Left lung (tissue), 4 donors: ENCODE measurements at regions not wholly inside any gene's neighbourhood (a gene's known extent, or its start where the extent isn't known, plus 50 kb on each side); places are given as distances from the start of the nearest gene placed in this dataset.

Source experiments
- ATAC-seq: fragments of 200-7000 bp; cut with Tn5 transposase; one replicate; pipeline ENCODE4 v1.9.1; 2020; ENCODE audit warnings: moderate library complexity
- DNase-seq, 4 donors: peaks; one replicate each; pipeline ENCODE4 v3.0.0-alpha.2; 2013 to 2020
- H3K27ac ChIP-seq, 2 donors: fragments of 200-600 bp; sonication (generic) in 1 of 2; one replicate each; pipeline versions ENCODE4 v1.5.0 to v1.8.0; 2020 to 2021
- H3K27me3 ChIP-seq, 2 donors: fragments of 200-600 bp; sonication (generic) in 1 of 2; one replicate each; pipeline versions ENCODE4 v1.5.0 to v1.8.0; 2020 to 2021
- H3K36me3 ChIP-seq, 2 donors: fragments of 200-600 bp; sonication (generic) in 1 of 2; one replicate each; pipeline versions ENCODE4 v1.5.0 to v1.8.0; 2020 to 2021
- H3K4me1 ChIP-seq, 2 donors: fragments of 200-600 bp; one replicate each; pipeline ENCODE4 v1.8.0; 2021
- H3K4me3 ChIP-seq, 2 donors: fragments of 200-600 bp; sonication (generic) in 1 of 2; one replicate each; pipeline versions ENCODE4 v1.5.0 to v1.8.0; 2020 to 2021; ENCODE audit warnings: mild to moderate bottlenecking in 1 of 2
- H3K9me3 ChIP-seq, 2 donors: fragments of 200-600 bp; sonication (generic) in 1 of 2; one replicate each; pipeline versions ENCODE4 v1.5.0 to v1.8.0; 2020 to 2021
- CTCF ChIP-seq, 2 donors: fragments of 200-600 bp; sonication (generic) in 1 of 2; IDR thresholded peaks; one replicate each; pipeline versions ENCODE4 v1.5.0 to v1.8.0; 2021; ENCODE audit warnings: antibody characterized with exemption in 2 of 2
- intact Hi-C, 2 donors: fragments of 100-400 bp; cut with DNase I; formaldehyde crosslinking; loops; one replicate each; pipeline versions ENCODE4 v1.11.2 to v1.14.2; 2022
- donor health status: DM: no; HTN: yes; CAD: no.
- donor health status: DM: no; HTN: no; CAD: no.

GRCh38 chr9:106120071-106120470 is 425.7 kb downstream of the TMEM38B start:
- Histone ChIP-seq H3K27me3 (no peaks in the 10 kb centered on the region), H3K4me3 (no peak overlapping the region), H3K9me3 (peaks cover 0 to 3% of the 10 kb centered on the region in 2 donors), H3K4me1 (no peaks in the 10 kb centered on the region), H3K27ac (no peak overlapping the region), H3K36me3 (no peaks in the 10 kb centered on the region)
- intact Hi-C loops, result no loop called here
- ATAC-seq, result no peak
- DNase-seq, result peak in 1 of 4 donors; percentile 49
- no peak for TF ChIP-seq CTCF (IDR thresholded peaks at IDR 0.05)

DNA sequence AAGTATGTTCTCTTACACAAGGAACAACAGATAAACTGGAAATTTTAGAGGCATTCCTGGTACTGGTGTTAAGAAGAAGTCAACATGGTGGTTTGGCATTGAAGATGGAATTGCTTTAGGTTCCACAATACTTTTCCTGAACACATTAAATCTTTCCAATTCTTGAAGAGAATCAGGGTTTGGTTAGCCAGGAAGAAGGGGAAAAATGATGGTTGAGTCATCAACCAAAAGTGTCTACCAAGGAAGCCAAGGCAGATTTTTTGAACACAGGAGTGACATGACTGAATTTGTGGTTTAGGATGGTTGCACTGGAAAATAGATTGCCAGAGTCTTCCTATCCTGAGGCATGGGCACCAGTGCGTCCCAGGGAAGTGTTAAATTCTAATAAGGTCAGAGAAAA is 433.4 kb downstream of the TMEM38B start:
- no peaks in the 10 kb centered on the region for H3K4me1 ChIP-seq
- H3K9me3 ChIP-seq, result peaks cover 0 to 13% of the 10 kb centered on the region in 2 donors
- TF ChIP-seq CTCF (IDR thresholded peaks at IDR 0.05), result no peak
- no peak overlapping the region for H3K4me3 ChIP-seq
- ATAC-seq (no peak), DNase-seq (no peak)
- no peak overlapping the region for H3K27ac ChIP-seq
- intact Hi-C loops, result no loop called here
- no peaks in the 10 kb centered on the region for H3K36me3 ChIP-seq
- H3K27me3 ChIP-seq, result no peaks in the 10 kb centered on the region

DNA sequence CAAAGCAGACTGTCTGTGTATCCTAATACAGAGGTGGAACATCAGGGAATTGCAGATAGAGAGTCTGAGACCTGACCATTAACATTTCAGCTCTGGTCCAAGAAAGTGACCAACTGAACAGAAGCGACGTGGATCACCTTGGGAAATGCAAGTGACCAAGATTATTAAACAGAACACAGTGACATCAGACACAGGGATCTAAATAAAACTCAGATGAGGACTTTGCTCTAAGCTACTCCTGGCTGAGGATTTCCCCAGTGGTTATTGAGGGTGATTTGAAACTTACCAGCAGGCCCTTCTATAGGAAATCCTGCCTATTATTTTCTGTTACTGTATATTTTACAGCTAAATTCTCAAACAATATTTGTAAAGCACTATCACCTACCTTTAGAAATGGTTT is 436.0 kb downstream of the TMEM38B start:
- H3K4me1 ChIP-seq, result no peaks in the 10 kb centered on the region
- H3K27me3 ChIP-seq, result no peaks in the 10 kb centered on the region
- intact Hi-C loops, result no loop called here
- ATAC-seq (no peak), DNase-seq (no peak)
- H3K36me3 ChIP-seq, result no peaks in the 10 kb centered on the region
- H3K4me3 ChIP-seq, result no peak overlapping the region
- no peak for TF ChIP-seq CTCF (IDR thresholded peaks at IDR 0.05)
- no peak overlapping the region for H3K27ac ChIP-seq
- H3K9me3 ChIP-seq, result peaks cover 0 to 10% of the 10 kb centered on the region in 2 donors

- intact Hi-C loops, result no loop called here
- Histone ChIP-seq H3K27ac (no peak overlapping the region), H3K4me1 (no peaks in the 10 kb centered on the region), H3K27me3 (no peaks in the 10 kb centered on the region), H3K4me3 (no peak overlapping the region), H3K9me3 (peaks cover 0 to 2% of the 10 kb centered on the region in 2 donors), H3K36me3 (no peaks in the 10 kb centered on the region)
- DNase-seq (no peak), ATAC-seq (no peak)
- TF ChIP-seq CTCF (IDR thresholded peaks at IDR 0.05), result no peak
Measured at GRCh38 chr9:106143781-106144180, 449.4 kb downstream of the TMEM38B start.

GRCh38 chr9:106146066-106146840 is 451.9 kb downstream of the TMEM38B start:
- Histone ChIP-seq H3K27ac (no peak overlapping the region), H3K27me3 (no peaks in the 10 kb centered on the region), H3K9me3 (peaks cover 0 to 2% of the 10 kb centered on the region in 2 donors), H3K4me1 (no peaks in the 10 kb centered on the region), H3K36me3 (no peaks in the 10 kb centered on the region), H3K4me3 (no peak overlapping the region)
- intact Hi-C loops, result no loop called here
- no peak for ATAC-seq
- TF ChIP-seq CTCF (IDR thresholded peaks at IDR 0.05), result no peak
- no peak for DNase-seq
